GM12872 (cell line): ENCODE measurements at regions not wholly inside any gene's neighbourhood (a gene's known extent, or its start where the extent isn't known, plus 50 kb on each side); places are given as distances from the start of the nearest gene placed in this dataset.

ENCODE experiments used
- CTCF ChIP-seq: IDR thresholded peaks from 3 replicates; pipeline ENCODE4 v1.5.1; 2011; ENCODE audit warnings: low read depth, mild to moderate bottlenecking, low read length, moderate library complexity; ENCODE audit not compliant: insufficient read depth

GRCh38 chr13:81116461-81117282 is 775.7 kb upstream of the SPRY2 start:
- no peak for TF ChIP-seq CTCF

GRCh38 chr13:81109026-81109425 is 768.1 kb upstream of the SPRY2 start:
- no peak for TF ChIP-seq CTCF

GRCh38 chr13:81106348-81106747 is 765.4 kb upstream of the SPRY2 start:
- no peak for TF ChIP-seq CTCF

- no peak for TF ChIP-seq CTCF
These were observed 763.2 kb upstream of the SPRY2 start for GRCh38 chr13:81104035-81104715.

- no peak for TF ChIP-seq CTCF
These were observed 748.6 kb upstream of the SPRY2 start for GRCh38 chr13:81089371-81090157.

GRCh38 chr13:81080911-81081454 is 740.1 kb upstream of the SPRY2 start:
- TF ChIP-seq CTCF = no peak

GRCh38 chr13:81078048-81078447 is 737.1 kb upstream of the SPRY2 start:
- TF ChIP-seq CTCF = no peak
